ENCODE measurements at regions not wholly inside any gene's neighbourhood (a gene's known extent, or its start where the extent isn't known, plus 50 kb on each side); places are given as distances from the start of the nearest gene placed in this dataset.

GRCh38 chr12:107631715-107632114, 53.9 kb upstream of the PWP1 start (continued):
- TF ChIP-seq, protein P1, sequence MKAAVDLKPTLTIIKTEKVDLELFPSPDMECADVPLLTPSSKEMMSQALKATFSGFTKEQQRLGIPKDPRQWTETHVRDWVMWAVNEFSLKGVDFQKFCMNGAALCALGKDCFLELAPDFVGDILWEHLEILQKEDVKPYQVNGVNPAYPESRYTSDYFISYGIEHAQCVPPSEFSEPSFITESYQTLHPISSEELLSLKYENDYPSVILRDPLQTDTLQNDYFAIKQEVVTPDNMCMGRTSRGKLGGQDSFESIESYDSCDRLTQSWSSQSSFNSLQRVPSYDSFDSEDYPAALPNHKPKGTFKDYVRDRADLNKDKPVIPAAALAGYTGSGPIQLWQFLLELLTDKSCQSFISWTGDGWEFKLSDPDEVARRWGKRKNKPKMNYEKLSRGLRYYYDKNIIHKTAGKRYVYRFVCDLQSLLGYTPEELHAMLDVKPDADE (CRISPR knock-in tag; IDR thresholded peaks at IDR 0.05) = no peak
- TF ChIP-seq TFE3 (CRISPR knock-in tag; IDR thresholded peaks at IDR 0.05) (no peak), MBNL3 (CRISPR knock-in tag; conservative IDR thresholded peaks at IDR 0.05) (no peak), ZNF709 (CRISPR knock-in tag; IDR thresholded peaks at IDR 0.05) (no peak), ERF (CRISPR knock-in tag; IDR thresholded peaks at IDR 0.05) (0 out of 2 replicates have a peak, but pooled peaks have one; percentile 30), ZNF44 (CRISPR knock-in tag; IDR thresholded peaks at IDR 0.05) (no peak), LCORL (IDR thresholded peaks at IDR 0.05) (no peak), LCORL (CRISPR knock-in tag; IDR thresholded peaks at IDR 0.05) (peak; percentile 51; the same call in 1 of the 2 replicates), ARHGAP35 (CRISPR knock-in tag; IDR thresholded peaks at IDR 0.05; ENCODE audit: borderline replicate concordance) (no peak), HCFC1 (IDR thresholded peaks at IDR 0.05; ENCODE audit: low read depth, low read length) (no peak), MLLT10 (CRISPR knock-in tag; IDR thresholded peaks at IDR 0.05) (no peak), SAFB2 (CRISPR knock-in tag; IDR thresholded peaks at IDR 0.05; ENCODE audit: borderline replicate concordance, low read depth) (no peak), NR2F2 (IDR thresholded peaks at IDR 0.05; ENCODE audit: borderline replicate concordance, low read depth) (peak; percentile 32; the same call in 1 of the 2 replicates), TBX3 (IDR thresholded peaks at IDR 0.05; ENCODE audit: borderline replicate concordance) (no peak), SKI (IDR thresholded peaks at IDR 0.05; ENCODE audit: partially characterized antibody) (no peak), NR2F6 (IDR thresholded peaks at IDR 0.05) (peak; percentile 47), NR2F6 (CRISPR knock-in tag; IDR thresholded peaks at IDR 0.05) (peak; percentile 52), ARNTL (CRISPR knock-in tag; IDR thresholded peaks at IDR 0.05) (no peak), CENPT (CRISPR knock-in tag; IDR thresholded peaks at IDR 0.05; ENCODE audit: low read depth) (no peak), ZFP82 (CRISPR knock-in tag; IDR thresholded peaks at IDR 0.05; ENCODE audit: borderline replicate concordance) (no peak), BCL6 (CRISPR knock-in tag; IDR thresholded peaks at IDR 0.05) (peak; percentile 66), JUN (CRISPR knock-in tag; IDR thresholded peaks at IDR 0.05) (0 out of 2 replicates have a peak, but pooled peaks have one; percentile 32), TP53 (CRISPR knock-in tag; conservative IDR thresholded peaks at IDR 0.05) (no peak), NCOA2 (CRISPR knock-in tag; IDR thresholded peaks at IDR 0.05) (peak; percentile 27; the same call in 1 of the 2 replicates), ZNF468 (CRISPR knock-in tag; IDR thresholded peaks at IDR 0.05) (no peak)
- TF ChIP-seq, protein P2, sequence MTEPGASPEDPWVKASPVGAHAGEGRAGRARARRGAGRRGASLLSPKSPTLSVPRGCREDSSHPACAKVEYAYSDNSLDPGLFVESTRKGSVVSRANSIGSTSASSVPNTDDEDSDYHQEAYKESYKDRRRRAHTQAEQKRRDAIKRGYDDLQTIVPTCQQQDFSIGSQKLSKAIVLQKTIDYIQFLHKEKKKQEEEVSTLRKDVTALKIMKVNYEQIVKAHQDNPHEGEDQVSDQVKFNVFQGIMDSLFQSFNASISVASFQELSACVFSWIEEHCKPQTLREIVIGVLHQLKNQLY (CRISPR knock-in tag; IDR thresholded peaks at IDR 0.05) = peak; percentile 70
- TF ChIP-seq, protein P3, sequence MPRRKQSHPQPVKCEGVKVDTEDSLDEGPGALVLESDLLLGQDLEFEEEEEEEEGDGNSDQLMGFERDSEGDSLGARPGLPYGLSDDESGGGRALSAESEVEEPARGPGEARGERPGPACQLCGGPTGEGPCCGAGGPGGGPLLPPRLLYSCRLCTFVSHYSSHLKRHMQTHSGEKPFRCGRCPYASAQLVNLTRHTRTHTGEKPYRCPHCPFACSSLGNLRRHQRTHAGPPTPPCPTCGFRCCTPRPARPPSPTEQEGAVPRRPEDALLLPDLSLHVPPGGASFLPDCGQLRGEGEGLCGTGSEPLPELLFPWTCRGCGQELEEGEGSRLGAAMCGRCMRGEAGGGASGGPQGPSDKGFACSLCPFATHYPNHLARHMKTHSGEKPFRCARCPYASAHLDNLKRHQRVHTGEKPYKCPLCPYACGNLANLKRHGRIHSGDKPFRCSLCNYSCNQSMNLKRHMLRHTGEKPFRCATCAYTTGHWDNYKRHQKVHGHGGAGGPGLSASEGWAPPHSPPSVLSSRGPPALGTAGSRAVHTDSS (CRISPR knock-in tag; conservative IDR thresholded peaks at IDR 0.05) = no peak
- TF ChIP-seq, protein P4, sequence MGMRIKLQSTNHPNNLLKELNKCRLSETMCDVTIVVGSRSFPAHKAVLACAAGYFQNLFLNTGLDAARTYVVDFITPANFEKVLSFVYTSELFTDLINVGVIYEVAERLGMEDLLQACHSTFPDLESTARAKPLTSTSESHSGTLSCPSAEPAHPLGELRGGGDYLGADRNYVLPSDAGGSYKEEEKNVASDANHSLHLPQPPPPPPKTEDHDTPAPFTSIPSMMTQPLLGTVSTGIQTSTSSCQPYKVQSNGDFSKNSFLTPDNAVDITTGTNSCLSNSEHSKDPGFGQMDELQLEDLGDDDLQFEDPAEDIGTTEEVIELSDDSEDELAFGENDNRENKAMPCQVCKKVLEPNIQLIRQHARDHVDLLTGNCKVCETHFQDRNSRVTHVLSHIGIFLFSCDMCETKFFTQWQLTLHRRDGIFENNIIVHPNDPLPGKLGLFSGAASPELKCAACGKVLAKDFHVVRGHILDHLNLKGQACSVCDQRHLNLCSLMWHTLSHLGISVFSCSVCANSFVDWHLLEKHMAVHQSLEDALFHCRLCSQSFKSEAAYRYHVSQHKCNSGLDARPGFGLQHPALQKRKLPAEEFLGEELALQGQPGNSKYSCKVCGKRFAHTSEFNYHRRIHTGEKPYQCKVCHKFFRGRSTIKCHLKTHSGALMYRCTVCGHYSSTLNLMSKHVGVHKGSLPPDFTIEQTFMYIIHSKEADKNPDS (CRISPR knock-in tag; IDR thresholded peaks at IDR 0.05) = no peak
